ENCODE measurements at regions not wholly inside any gene's neighbourhood (a gene's known extent, or its start where the extent isn't known, plus 50 kb on each side); places are given as distances from the start of the nearest gene placed in this dataset.

DNA sequence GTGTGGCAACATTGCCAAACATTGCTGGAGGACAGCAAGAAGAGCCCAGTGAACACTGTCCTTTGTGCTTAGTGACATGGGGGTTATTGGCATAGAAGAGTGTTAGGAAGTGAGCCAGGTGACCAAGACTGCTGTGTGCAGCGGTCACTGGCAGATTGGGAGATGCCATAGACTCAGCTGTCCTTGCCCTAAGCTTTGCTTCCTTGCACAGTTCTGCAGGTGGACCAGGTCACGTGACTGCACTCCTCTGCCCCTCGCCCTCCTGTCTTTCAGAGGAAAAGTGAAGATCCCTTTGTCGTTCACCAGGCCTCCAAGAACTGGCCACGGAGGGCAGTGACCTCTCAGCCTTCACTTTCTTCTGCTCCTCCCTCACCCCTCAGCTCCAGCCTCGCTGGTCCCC, 215.6 kb upstream of the SMIM21 start:
- TF ChIP-seq, protein P1, sequence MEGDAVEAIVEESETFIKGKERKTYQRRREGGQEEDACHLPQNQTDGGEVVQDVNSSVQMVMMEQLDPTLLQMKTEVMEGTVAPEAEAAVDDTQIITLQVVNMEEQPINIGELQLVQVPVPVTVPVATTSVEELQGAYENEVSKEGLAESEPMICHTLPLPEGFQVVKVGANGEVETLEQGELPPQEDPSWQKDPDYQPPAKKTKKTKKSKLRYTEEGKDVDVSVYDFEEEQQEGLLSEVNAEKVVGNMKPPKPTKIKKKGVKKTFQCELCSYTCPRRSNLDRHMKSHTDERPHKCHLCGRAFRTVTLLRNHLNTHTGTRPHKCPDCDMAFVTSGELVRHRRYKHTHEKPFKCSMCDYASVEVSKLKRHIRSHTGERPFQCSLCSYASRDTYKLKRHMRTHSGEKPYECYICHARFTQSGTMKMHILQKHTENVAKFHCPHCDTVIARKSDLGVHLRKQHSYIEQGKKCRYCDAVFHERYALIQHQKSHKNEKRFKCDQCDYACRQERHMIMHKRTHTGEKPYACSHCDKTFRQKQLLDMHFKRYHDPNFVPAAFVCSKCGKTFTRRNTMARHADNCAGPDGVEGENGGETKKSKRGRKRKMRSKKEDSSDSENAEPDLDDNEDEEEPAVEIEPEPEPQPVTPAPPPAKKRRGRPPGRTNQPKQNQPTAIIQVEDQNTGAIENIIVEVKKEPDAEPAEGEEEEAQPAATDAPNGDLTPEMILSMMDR (IDR thresholded peaks at IDR 0.05), result no peak
- TF ChIP-seq POLR2A (IDR thresholded peaks at IDR 0.05), result no peak
